Thoracic aorta (tissue), 2 donors: ENCODE measurements at regions not wholly inside any gene's neighbourhood (a gene's known extent, or its start where the extent isn't known, plus 50 kb on each side); places are given as distances from the start of the nearest gene placed in this dataset.

ENCODE experiments used
- ATAC-seq: fragments of 150-250 bp; one replicate; pipeline ENCODE4 v1.8.0; 2017; ENCODE audit warnings: low read depth; ENCODE audit not compliant: insufficient number of reproducible peaks, low FRiP score
- DNase-seq: peaks from one replicate; pipeline ENCODE4 v3.0.0-alpha.2; 2020; ENCODE audit warnings: low spot score
- H3K27ac ChIP-seq, 2 donors: fragments of 200-600 bp; sonication (generic); 1 replicate in 1 of 2; 2 replicates in 1 of 2; pipeline ENCODE4 v1.5.1; 2016; ENCODE audit warnings: mild to moderate bottlenecking in 2 of 2, moderate library complexity in 2 of 2
- H3K27me3 ChIP-seq: fragments of 200-600 bp; sonication (generic); replicated peaks from 2 replicates; pipeline ENCODE4 v1.6.0; 2016; ENCODE audit warnings: mild to moderate bottlenecking; ENCODE audit not compliant: insufficient read depth
- H3K36me3 ChIP-seq: fragments of 200-600 bp; sonication (generic); one replicate; pipeline ENCODE4 v1.5.1; 2016
- H3K4me1 ChIP-seq, 2 donors: fragments of 200-600 bp; sonication (generic); 1 replicate in 1 of 2; 2 replicates in 1 of 2; pipeline versions ENCODE4 v1.5.1 to v1.6.0; 2016; ENCODE audit warnings: low read depth in 2 of 2, mild to moderate bottlenecking in 1 of 2; ENCODE audit not compliant: control insufficient read depth in 1 of 2
- H3K4me3 ChIP-seq: fragments of 200-600 bp; sonication (generic); 2 replicates; pipeline ENCODE4 v1.5.1; 2016; ENCODE audit warnings: mild to moderate bottlenecking
- H3K9me3 ChIP-seq: fragments of 200-600 bp; sonication (generic); 2 replicates; pipeline ENCODE4 v1.5.1; 2016
- TF ChIP-seq, protein P1 (sequence below): fragments of 200-600 bp; sonication (generic); IDR thresholded peaks from one replicate; pipeline ENCODE4 v1.5.1; 2019; ENCODE audit warnings: antibody characterized with exemption

GRCh38 chr19:29400917-29401711 is 124.7 kb upstream of the VSTM2B start:
- TF ChIP-seq, protein P1, sequence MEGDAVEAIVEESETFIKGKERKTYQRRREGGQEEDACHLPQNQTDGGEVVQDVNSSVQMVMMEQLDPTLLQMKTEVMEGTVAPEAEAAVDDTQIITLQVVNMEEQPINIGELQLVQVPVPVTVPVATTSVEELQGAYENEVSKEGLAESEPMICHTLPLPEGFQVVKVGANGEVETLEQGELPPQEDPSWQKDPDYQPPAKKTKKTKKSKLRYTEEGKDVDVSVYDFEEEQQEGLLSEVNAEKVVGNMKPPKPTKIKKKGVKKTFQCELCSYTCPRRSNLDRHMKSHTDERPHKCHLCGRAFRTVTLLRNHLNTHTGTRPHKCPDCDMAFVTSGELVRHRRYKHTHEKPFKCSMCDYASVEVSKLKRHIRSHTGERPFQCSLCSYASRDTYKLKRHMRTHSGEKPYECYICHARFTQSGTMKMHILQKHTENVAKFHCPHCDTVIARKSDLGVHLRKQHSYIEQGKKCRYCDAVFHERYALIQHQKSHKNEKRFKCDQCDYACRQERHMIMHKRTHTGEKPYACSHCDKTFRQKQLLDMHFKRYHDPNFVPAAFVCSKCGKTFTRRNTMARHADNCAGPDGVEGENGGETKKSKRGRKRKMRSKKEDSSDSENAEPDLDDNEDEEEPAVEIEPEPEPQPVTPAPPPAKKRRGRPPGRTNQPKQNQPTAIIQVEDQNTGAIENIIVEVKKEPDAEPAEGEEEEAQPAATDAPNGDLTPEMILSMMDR: no peak
- Histone ChIP-seq H3K4me3 (no peak overlapping the region), H3K27me3 (no peaks in the 10 kb centered on the region), H3K27ac (no peak overlapping the region), H3K36me3 (no peaks in the 10 kb centered on the region), H3K9me3 (no peaks in the 10 kb centered on the region), H3K4me1 (no peaks in the 10 kb centered on the region)
- no peak for DNase-seq
- ATAC-seq: no peak

DNA sequence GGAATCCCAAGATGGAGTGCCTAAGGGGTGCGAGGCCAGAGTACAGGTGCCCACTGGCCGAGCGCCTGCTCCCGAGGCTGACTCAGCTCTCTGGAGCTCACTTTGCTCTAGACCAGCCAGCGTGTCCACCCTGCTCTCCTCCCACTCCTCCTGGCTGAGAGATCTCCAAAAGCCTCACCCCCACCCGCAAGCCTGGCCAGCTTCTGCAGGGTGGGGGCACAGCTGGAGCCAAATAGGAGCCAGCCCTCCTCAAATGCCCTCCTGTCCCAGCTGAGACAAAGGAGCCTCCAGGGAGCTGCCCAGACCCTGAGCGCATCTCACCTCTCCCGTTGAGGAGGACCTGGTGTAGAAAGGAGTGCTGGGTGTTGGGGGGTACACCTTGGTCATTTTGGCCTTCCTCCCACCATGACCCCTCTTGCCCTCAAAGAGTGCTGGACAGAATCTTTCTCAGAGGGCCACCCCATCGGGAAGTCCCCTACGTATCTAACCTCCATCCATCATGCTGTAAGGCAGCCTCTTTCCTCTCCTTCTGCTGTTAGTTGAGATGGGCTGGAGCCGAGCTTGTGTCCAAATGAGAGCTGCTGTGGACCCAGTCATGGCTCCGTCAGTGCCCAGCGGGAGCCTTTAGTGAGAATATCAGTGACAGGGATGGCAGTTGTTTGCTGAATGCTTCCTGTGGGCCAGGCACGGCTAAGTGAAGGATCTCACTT is 123.9 kb upstream of the VSTM2B start:
- Histone ChIP-seq H3K27ac (no peak overlapping the region), H3K36me3 (no peaks in the 10 kb centered on the region), H3K4me1 (no peaks in the 10 kb centered on the region), H3K9me3 (no peaks in the 10 kb centered on the region), H3K27me3 (no peaks in the 10 kb centered on the region), H3K4me3 (no peak overlapping the region)
- TF ChIP-seq, protein P1: no peak
- ATAC-seq (no peak), DNase-seq (no peak)

DNA sequence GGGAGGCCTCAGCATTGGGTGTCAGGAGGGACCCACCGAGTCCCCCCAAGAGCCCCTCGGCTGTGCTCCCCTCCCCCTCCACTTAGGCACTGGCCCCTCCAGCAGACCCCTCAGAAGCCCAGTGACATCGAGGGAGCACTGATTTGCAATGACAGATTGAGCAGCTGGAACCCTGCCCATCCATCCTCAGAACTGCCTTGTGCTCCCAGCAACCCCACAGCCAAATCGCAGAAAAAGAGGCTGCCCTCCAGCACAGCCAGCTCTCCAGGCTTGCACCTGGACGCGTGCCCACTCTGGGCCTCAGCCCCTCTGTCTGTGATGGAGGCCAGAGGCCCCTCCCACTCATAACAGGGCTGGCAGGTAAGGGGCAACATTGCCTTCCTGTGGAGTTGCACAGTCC is 123.2 kb upstream of the VSTM2B start:
- ATAC-seq (no peak), DNase-seq (no peak)
- Histone ChIP-seq H3K27ac (no peak overlapping the region), H3K4me3 (no peak overlapping the region), H3K4me1 (no peaks in the 10 kb centered on the region), H3K27me3 (no peaks in the 10 kb centered on the region), H3K36me3 (no peaks in the 10 kb centered on the region), H3K9me3 (no peaks in the 10 kb centered on the region)
- TF ChIP-seq, protein P1: no peak

- H3K4me3 ChIP-seq: no peak overlapping the region
- TF ChIP-seq, protein P1: no peak
Measured at GRCh38 chr19:29404015-29404414, 121.8 kb upstream of the VSTM2B start.

GRCh38 chr19:29404951-29405727 is 120.7 kb upstream of the VSTM2B start:
- Histone ChIP-seq H3K36me3 (no peaks in the 10 kb centered on the region), H3K9me3 (no peaks in the 10 kb centered on the region), H3K4me1 (no peaks in the 10 kb centered on the region), H3K27ac (no peak overlapping the region), H3K4me3 (no peak overlapping the region), H3K27me3 (no peaks in the 10 kb centered on the region)
- TF ChIP-seq, protein P1: no peak
- no peak for ATAC-seq
- DNase-seq: no peak

More at GRCh38 chr19:29404015-29404414, 121.8 kb upstream of the VSTM2B start:
- Histone ChIP-seq H3K27ac (no peak overlapping the region), H3K27me3 (no peaks in the 10 kb centered on the region), H3K4me1 (no peaks in the 10 kb centered on the region), H3K36me3 (no peaks in the 10 kb centered on the region), H3K9me3 (no peaks in the 10 kb centered on the region)
- ATAC-seq (no peak), DNase-seq (no peak)
